ENCODE measurements at regions not wholly inside any gene's neighbourhood (a gene's known extent, or its start where the extent isn't known, plus 50 kb on each side); places are given as distances from the start of the nearest gene placed in this dataset.
"Not testable (repeated sequence)": the region's sequence is repeated elsewhere in the genome, so short reads cannot be mapped to it uniquely, and the experiment has no call there.

- H3K27ac ChIP-seq, result peak overlapping the region in 1 of 5 donors; percentile 86
- peak in 6 of 7 donors; percentile 29 to 75 (median 50) for DNase-seq
These were observed 57.5 kb upstream of the SORCS2 start for GRCh38 chr4:7134737-7135388.

GRCh38 chr4:7133818-7134650 is 58.3 kb upstream of the SORCS2 start:
- H3K4me1 ChIP-seq (replicated peaks in 1 of 2); H3K36me3 ChIP-seq (replicated peaks in 1 of 2); H3K4me3 ChIP-seq; H3K27me3 ChIP-seq; DNase-seq; intact Hi-C loops (cut with DNase I); H3K9me3 ChIP-seq (replicated peaks in 1 of 3): not testable (repeated sequence)
- WGBS, 4 donors, result 62 to 86% (median 70%) methylated on average over 4 of the region's 4 CpGs
- H3K27ac ChIP-seq, result peak overlapping the region in 1 of 5 donors; percentile 86

More at GRCh38 chr4:7134737-7135388, 57.5 kb upstream of the SORCS2 start:
- intact Hi-C loops (cut with DNase I), result no loop called here
- Histone ChIP-seq H3K4me3 (no peak overlapping the region), H3K27me3 (no peaks in the 10 kb centered on the region), H3K9me3 (replicated peaks in 1 of 3) (no peaks in the 10 kb centered on the region), H3K4me1 (replicated peaks in 1 of 2) (no peaks in the 10 kb centered on the region), H3K36me3 (replicated peaks in 1 of 2) (no peaks in the 10 kb centered on the region)
- no peak for TF ChIP-seq CTCF (IDR thresholded peaks at IDR 0.05)
- no peak for TF ChIP-seq POLR2A (IDR thresholded peaks at IDR 0.05)
- 46 to 62% (median 52%) methylated on average over 11 to 12 of the region's 12 CpGs for WGBS, 4 donors

- no peaks in the 10 kb centered on the region for H3K9me3 ChIP-seq (replicated peaks in 1 of 3)
- 90 to 100% (median 95%) methylated on average over 3 to 4 of the region's 4 CpGs for WGBS, 4 donors
- TF ChIP-seq POLR2A (IDR thresholded peaks at IDR 0.05) (no peak), CTCF (IDR thresholded peaks at IDR 0.05) (no peak)
- no peak overlapping the region for H3K27ac ChIP-seq
- H3K4me1 ChIP-seq (replicated peaks in 1 of 2), result no peaks in the 10 kb centered on the region
- intact Hi-C loops (cut with DNase I), result no loop called here
- no peaks in the 10 kb centered on the region for H3K27me3 ChIP-seq
- no peaks in the 10 kb centered on the region for H3K36me3 ChIP-seq (replicated peaks in 1 of 2)
- DNase-seq, result no peak
- no peak overlapping the region for H3K4me3 ChIP-seq
These were observed 59.4 kb upstream of the SORCS2 start for GRCh38 chr4:7132730-7133582.

DNA sequence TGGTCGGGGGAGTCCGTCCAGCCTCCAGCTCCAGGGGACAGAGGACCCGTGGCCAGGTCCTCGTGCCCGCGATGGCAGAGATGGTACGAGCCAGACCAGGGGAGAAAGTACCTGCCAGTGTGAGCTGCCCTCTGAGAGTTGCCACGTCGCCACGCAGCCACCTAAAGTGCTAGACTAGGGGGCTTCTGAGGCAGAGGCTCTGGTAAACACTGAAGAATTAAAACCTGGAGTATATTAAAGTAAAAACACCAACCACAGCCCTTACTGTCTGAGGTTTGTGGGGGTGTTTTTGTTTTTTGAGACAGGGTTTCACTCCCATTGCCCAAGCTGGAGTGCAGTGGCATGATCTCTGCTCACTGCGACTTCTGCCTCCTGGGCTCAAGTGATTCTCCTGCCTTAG is 60.1 kb upstream of the SORCS2 start:
- WGBS, 4 donors, result 91 to 100% (median 93%) methylated on average over 10 to 11 of the region's 11 CpGs
- TF ChIP-seq POLR2A (IDR thresholded peaks at IDR 0.05) (no peak), CTCF (IDR thresholded peaks at IDR 0.05) (no peak)
- H3K27ac ChIP-seq, result no peak overlapping the region
- H3K36me3 ChIP-seq (replicated peaks in 1 of 2), result no peaks in the 10 kb centered on the region
- no peaks in the 10 kb centered on the region for H3K27me3 ChIP-seq
- DNase-seq, result no peak
- no peak overlapping the region for H3K4me3 ChIP-seq
- H3K9me3 ChIP-seq (replicated peaks in 1 of 3), result no peaks in the 10 kb centered on the region
- intact Hi-C loops (cut with DNase I), result no loop called here
- no peaks in the 10 kb centered on the region for H3K4me1 ChIP-seq (replicated peaks in 1 of 2)

Data from adrenal gland (tissue), 9 donors.